ENCODE measurements at regions not wholly inside any gene's neighbourhood (a gene's known extent, or its start where the extent isn't known, plus 50 kb on each side); places are given as distances from the start of the nearest gene placed in this dataset.

DNA sequence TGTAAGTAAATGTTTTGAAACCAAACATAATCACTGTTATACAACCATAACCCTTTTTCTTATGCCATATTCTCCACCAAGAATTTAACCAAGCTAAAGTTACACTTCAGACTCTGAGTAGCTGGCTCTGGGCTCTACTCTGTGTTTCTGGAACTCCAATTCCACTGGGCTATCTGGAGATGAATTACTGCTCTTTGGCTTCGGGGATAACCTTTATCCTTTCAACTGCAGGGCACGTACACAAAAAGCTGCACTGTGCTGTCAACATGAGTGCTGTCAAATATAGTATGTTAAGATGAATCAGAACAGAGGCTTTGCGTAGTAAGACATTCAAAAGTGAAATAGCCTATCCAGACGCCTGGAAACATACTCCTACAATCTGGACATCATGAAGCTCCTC, 500.6 kb downstream of the LTN1 start:
- no TSS peak for BruUV-seq (replicated peaks)
- intact Hi-C loops (cut with micrococcal nuclease; ENCODE audit: unreplicated experiment), result no loop called here
- no peak overlapping the region for H3K27ac Mint-ChIP-seq (ENCODE audit: unreplicated experiment)
- DNase-seq, result no peak
- ChIA-PET CTCF (no interaction called here), POLR2A (no interaction called here)
- Histone ChIP-seq H3K9me3 (no peaks in the 10 kb centered on the region), H3K36me3 (ENCODE audit: control insufficient read depth, insufficient read depth, low read length) (no peaks in the 10 kb centered on the region), H3K27me3 (replicated peaks; ENCODE audit: control insufficient read depth, insufficient read depth, low read length) (no peaks in the 10 kb centered on the region), H3K4me3 (ENCODE audit: low read depth, low read length) (no peak overlapping the region), H3K4me1 (no peaks in the 10 kb centered on the region)
- H3K36me3 Mint-ChIP-seq (ENCODE audit: insufficient read depth, unreplicated experiment), result no peaks in the 10 kb centered on the region
- no peak overlapping the region for H3K4me3 Mint-ChIP-seq (ENCODE audit: unreplicated experiment)
- H3K9me3 Mint-ChIP-seq (ENCODE audit: unreplicated experiment), result no peaks in the 10 kb centered on the region
- H3K4me1 Mint-ChIP-seq (ENCODE audit: low read depth, unreplicated experiment), result peaks cover 7% of the 10 kb centered on the region
- TF ChIP-seq CTCF (IDR thresholded peaks at IDR 0.05; ENCODE audit: insufficient read depth in 1 of 2, low read depth in 1 of 2, low read length in 1 of 2, severe bottlenecking in 1 of 2, unreplicated experiment in 1 of 2), result no peak
- no peaks in the 10 kb centered on the region for H3K27me3 Mint-ChIP-seq (ENCODE audit: insufficient read depth, unreplicated experiment)

GRCh38 chr21:28489821-28490350, 502.8 kb downstream of the LTN1 start:
- Histone ChIP-seq H3K4me3 (ENCODE audit: low read depth, low read length) (no peak overlapping the region), H3K9me3 (no peaks in the 10 kb centered on the region), H3K27me3 (replicated peaks; ENCODE audit: control insufficient read depth, insufficient read depth, low read length) (no peaks in the 10 kb centered on the region), H3K36me3 (ENCODE audit: control insufficient read depth, insufficient read depth, low read length) (no peaks in the 10 kb centered on the region), H3K4me1 (no peaks in the 10 kb centered on the region)
- Mint-ChIP-seq H3K27ac (ENCODE audit: unreplicated experiment) (no peak overlapping the region), H3K4me1 (ENCODE audit: low read depth, unreplicated experiment) (no peaks in the 10 kb centered on the region), H3K36me3 (ENCODE audit: insufficient read depth, unreplicated experiment) (no peaks in the 10 kb centered on the region), H3K4me3 (ENCODE audit: unreplicated experiment) (no peak overlapping the region), H3K27me3 (ENCODE audit: insufficient read depth, unreplicated experiment) (no peaks in the 10 kb centered on the region), H3K9me3 (ENCODE audit: unreplicated experiment) (no peaks in the 10 kb centered on the region)
- no TSS peak for BruUV-seq (replicated peaks)
- TF ChIP-seq CTCF (IDR thresholded peaks at IDR 0.05; ENCODE audit: insufficient read depth in 1 of 2, low read depth in 1 of 2, low read length in 1 of 2, severe bottlenecking in 1 of 2, unreplicated experiment in 1 of 2), result no peak
- no peak for DNase-seq
- ChIA-PET CTCF (no interaction called here), POLR2A (no interaction called here)
- intact Hi-C loops (cut with micrococcal nuclease; ENCODE audit: unreplicated experiment), result no loop called here

DNA sequence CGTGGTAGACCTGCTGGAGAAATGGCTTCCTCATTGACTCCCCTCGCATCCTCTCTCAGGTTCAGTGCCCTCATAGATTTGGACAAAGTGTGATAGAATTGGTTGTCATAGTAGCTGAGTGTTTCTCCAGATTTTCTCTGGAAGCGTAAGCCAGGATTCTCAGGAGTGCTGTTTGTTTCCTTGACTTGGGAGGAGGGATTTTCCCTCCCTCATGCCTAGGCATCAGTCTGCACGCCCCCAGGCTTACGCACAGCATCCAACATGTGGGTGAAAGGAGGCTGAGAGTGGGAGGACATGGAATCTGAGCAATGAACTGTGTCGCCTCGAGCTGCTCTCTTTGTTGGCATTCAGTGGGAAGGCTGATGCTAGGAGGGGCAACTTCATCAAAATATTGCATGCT, 503.5 kb downstream of the LTN1 start:
- no peak overlapping the region for H3K4me3 ChIP-seq (ENCODE audit: low read depth, low read length)
- H3K27me3 Mint-ChIP-seq (ENCODE audit: insufficient read depth, unreplicated experiment), result no peaks in the 10 kb centered on the region
- no peak for DNase-seq
- H3K4me1 ChIP-seq, result no peaks in the 10 kb centered on the region
- no peaks in the 10 kb centered on the region for H3K27me3 ChIP-seq (replicated peaks; ENCODE audit: control insufficient read depth, insufficient read depth, low read length)
- no peaks in the 10 kb centered on the region for H3K9me3 ChIP-seq
- intact Hi-C loops (cut with micrococcal nuclease; ENCODE audit: unreplicated experiment), result no loop called here
- no peaks in the 10 kb centered on the region for H3K9me3 Mint-ChIP-seq (ENCODE audit: unreplicated experiment)
- BruUV-seq (replicated peaks), result no TSS peak
- H3K27ac Mint-ChIP-seq (ENCODE audit: unreplicated experiment), result no peak overlapping the region
- no peaks in the 10 kb centered on the region for H3K4me1 Mint-ChIP-seq (ENCODE audit: low read depth, unreplicated experiment)
- H3K4me3 Mint-ChIP-seq (ENCODE audit: unreplicated experiment), result no peak overlapping the region
- no peaks in the 10 kb centered on the region for H3K36me3 ChIP-seq (ENCODE audit: control insufficient read depth, insufficient read depth, low read length)
- TF ChIP-seq CTCF (IDR thresholded peaks at IDR 0.05; ENCODE audit: insufficient read depth in 1 of 2, low read depth in 1 of 2, low read length in 1 of 2, severe bottlenecking in 1 of 2, unreplicated experiment in 1 of 2), result no peak
- ChIA-PET POLR2A (no interaction called here), CTCF (no interaction called here)
- H3K36me3 Mint-ChIP-seq (ENCODE audit: insufficient read depth, unreplicated experiment), result no peaks in the 10 kb centered on the region

All from Caco-2 (cell line).